GM23338 (cell line): ENCODE measurements at regions not wholly inside any gene's neighbourhood (a gene's known extent, or its start where the extent isn't known, plus 50 kb on each side); places are given as distances from the start of the nearest gene placed in this dataset.

Experiments
- ATAC-seq: fragments of 200-7000 bp; cut with Tn5 transposase; 3 replicates; pipeline ENCODE4 v1.9.1; 2020
- DNase-seq: peaks from one replicate; pipeline ENCODE4 v3.0.0-alpha.2; 2015; ENCODE audit warnings: low spot score
- H2AFZ ChIP-seq: fragments of 200-600 bp; sonication (generic); 2 replicates; pipeline ENCODE4 v1.8.0; 2016; ENCODE audit warnings: antibody characterized with exemption, mild to moderate bottlenecking, moderate library complexity
- H3F3A ChIP-seq: fragments of 200-600 bp; sonication (generic); replicated peaks from 2 replicates; pipeline ENCODE4 v1.8.0; 2017; ENCODE audit warnings: antibody characterized with exemption, mixed run types, low read depth
- H3K27ac ChIP-seq: fragments of 200-600 bp; sonication (generic); 2 replicates; pipeline ENCODE4 v1.6.1; 2016; ENCODE audit warnings: low read depth
- H3K27me3 ChIP-seq: fragments of 200-600 bp; sonication (generic); 2 replicates; pipeline ENCODE4 v1.8.0; 2016; ENCODE audit warnings: mild to moderate bottlenecking, mixed run types, moderate library complexity; ENCODE audit not compliant: insufficient read depth
- H3K36me3 ChIP-seq: fragments of 200-600 bp; sonication (generic); 2 replicates; pipeline ENCODE4 v1.8.0; 2016; ENCODE audit warnings: mild to moderate bottlenecking; ENCODE audit not compliant: insufficient read depth
- H3K4me1 ChIP-seq: fragments of 200-600 bp; sonication (generic); 2 replicates; pipeline ENCODE4 v1.8.0; 2016; ENCODE audit warnings: mild to moderate bottlenecking, moderate library complexity; ENCODE audit not compliant: insufficient read depth
- H3K4me2 ChIP-seq: fragments of 200-600 bp; sonication (generic); 2 replicates; pipeline ENCODE4 v1.7.1; 2017; ENCODE audit warnings: mixed run types
- H3K4me3 ChIP-seq: fragments of 200-600 bp; sonication (generic); 2 replicates; pipeline ENCODE4 v1.6.1; 2016; ENCODE audit warnings: mixed run types
- H3K79me2 ChIP-seq: fragments of 200-600 bp; sonication (generic); replicated peaks from 2 replicates; pipeline ENCODE4 v1.8.0; 2017; ENCODE audit warnings: mild to moderate bottlenecking; ENCODE audit not compliant: insufficient read depth
- H3K9me2 ChIP-seq: fragments of 200-600 bp; sonication (generic); 2 replicates; pipeline ENCODE4 v1.8.0; 2017; ENCODE audit not compliant: insufficient read depth
- H4K20me1 ChIP-seq: fragments of 200-600 bp; sonication (generic); replicated peaks from 2 replicates; pipeline ENCODE4 v1.8.0; 2017; ENCODE audit warnings: mild to moderate bottlenecking; ENCODE audit not compliant: insufficient read depth
- H3K27ac Mint-ChIP-seq: 2 replicates; pipeline ENCODE4 v1.8.0; 2020; ENCODE audit warnings: inconsistent platforms, mild to moderate bottlenecking, moderate library complexity, mixed read lengths
- H3K27me3 Mint-ChIP-seq: 3 replicates; pipeline ENCODE4 v1.8.0; 2022; ENCODE audit warnings: low read depth, mild to moderate bottlenecking, moderate library complexity, mixed read lengths, inconsistent platforms; ENCODE audit not compliant: insufficient read depth, poor library complexity
- H3K36me3 Mint-ChIP-seq: 3 replicates; pipeline ENCODE4 v1.8.0; 2021; ENCODE audit warnings: low read depth, mild to moderate bottlenecking, inconsistent platforms, moderate library complexity, mixed read lengths
- H3K4me1 Mint-ChIP-seq: 3 replicates; pipeline ENCODE4 v1.8.0; 2020; ENCODE audit warnings: mild to moderate bottlenecking, inconsistent platforms, mixed read lengths
- H3K4me3 Mint-ChIP-seq: 3 replicates; pipeline ENCODE4 v1.8.0; 2021; ENCODE audit warnings: moderate library complexity, mild to moderate bottlenecking, inconsistent platforms, mixed read lengths
- H3K9me3 Mint-ChIP-seq: 3 replicates; pipeline ENCODE4 v1.8.0; 2020; ENCODE audit warnings: moderate library complexity, mild to moderate bottlenecking, inconsistent platforms, mixed read lengths
- CREB1 ChIP-seq: fragments of 250-450 bp; sonication (Bioruptor Pico); IDR thresholded peaks from 2 replicates; pipeline ENCODE4 v1.5.0; 2020; ENCODE audit warnings: low read depth, mild to moderate bottlenecking, moderate library complexity
- EZH2phosphoT487 ChIP-seq: fragments of 200-600 bp; sonication (generic); IDR thresholded peaks from one replicate; pipeline ENCODE4 v1.8.1; 2018; ENCODE audit warnings: antibody characterized with exemption; ENCODE audit not compliant: unreplicated experiment
- JUNB ChIP-seq: IDR thresholded peaks from one replicate; pipeline ENCODE4 v1.6.1; 2016; ENCODE audit warnings: antibody characterized with exemption; ENCODE audit not compliant: unreplicated experiment
- NANOG ChIP-seq: IDR thresholded peaks from 2 replicates; pipeline ENCODE4 v1.6.1; 2016; ENCODE audit warnings: antibody characterized with exemption, borderline replicate concordance
- ZNF114 ChIP-seq: fragments of 250-450 bp; sonication (Bioruptor Pico); IDR thresholded peaks from 2 replicates; pipeline ENCODE4 v1.5.0; 2020; ENCODE audit warnings: mild to moderate bottlenecking, moderate library complexity
- ZNF331 ChIP-seq: fragments of 250-450 bp; sonication (Bioruptor Pico); IDR thresholded peaks from 2 replicates; pipeline ENCODE4 v1.5.0; 2020; ENCODE audit warnings: low read depth, mild to moderate bottlenecking, moderate library complexity
- TF ChIP-seq, protein P1 (sequence below), 2 experiments: fragments of 200-600 bp in 1 of 2; sonication (generic) in 1 of 2; conservative IDR thresholded peaks; 2 replicates each; pipeline versions ENCODE4 v1.5.1 to v1.6.1; 2016 to 2017; ENCODE audit warnings: antibody characterized with exemption in 2 of 2, low read depth in 2 of 2, mild to moderate bottlenecking in 2 of 2, moderate library complexity in 1 of 2
- TF ChIP-seq, protein P2 (sequence below): IDR thresholded peaks from one replicate; pipeline ENCODE4 v1.6.1; 2018; ENCODE audit warnings: antibody characterized with exemption; ENCODE audit not compliant: unreplicated experiment
- TF ChIP-seq, protein P3 (sequence below): fragments of 250-450 bp; sonication (Bioruptor Pico); IDR thresholded peaks from 2 replicates; pipeline ENCODE4 v1.5.0; 2020; ENCODE audit warnings: mild to moderate bottlenecking, moderate library complexity
- TF ChIP-seq, protein P4 (sequence below): IDR thresholded peaks from 2 replicates; pipeline ENCODE4 v1.6.1; 2016; ENCODE audit warnings: antibody characterized with exemption

DNA sequence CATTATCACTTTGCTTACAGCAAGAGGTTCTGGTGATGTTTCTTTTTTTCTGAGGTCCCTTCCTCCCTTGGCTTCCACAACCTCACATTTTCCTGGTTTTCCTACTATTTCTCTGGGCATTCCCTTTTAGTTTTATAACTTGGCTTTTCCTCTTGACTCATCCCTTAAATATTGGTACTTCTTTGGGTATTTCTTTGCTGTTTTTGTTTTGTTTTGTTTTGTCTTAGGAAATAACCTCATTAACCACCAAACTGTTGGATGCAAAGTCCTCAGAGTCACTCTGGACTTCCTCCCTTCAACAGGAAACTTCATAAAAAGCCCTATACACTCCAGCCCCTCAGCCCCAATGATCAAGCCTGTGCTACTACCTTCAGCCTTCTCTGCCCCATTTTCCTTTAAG, 211.1 kb downstream of the DUSP10 start:
- no peak for DNase-seq
- H3K9me2 ChIP-seq, result no peaks in the 10 kb centered on the region
- Mint-ChIP-seq H3K9me3 (no peaks in the 10 kb centered on the region), H3K27ac (no peak overlapping the region), H3K36me3 (no peaks in the 10 kb centered on the region), H3K4me1 (no peaks in the 10 kb centered on the region), H3K27me3 (no peaks in the 10 kb centered on the region), H3K4me3 (no peak overlapping the region)
- no peaks in the 10 kb centered on the region for H3K79me2 ChIP-seq
- no peak overlapping the region for H2AFZ ChIP-seq
- H3F3A ChIP-seq, result no peaks in the 10 kb centered on the region
- TF ChIP-seq, protein P1, sequence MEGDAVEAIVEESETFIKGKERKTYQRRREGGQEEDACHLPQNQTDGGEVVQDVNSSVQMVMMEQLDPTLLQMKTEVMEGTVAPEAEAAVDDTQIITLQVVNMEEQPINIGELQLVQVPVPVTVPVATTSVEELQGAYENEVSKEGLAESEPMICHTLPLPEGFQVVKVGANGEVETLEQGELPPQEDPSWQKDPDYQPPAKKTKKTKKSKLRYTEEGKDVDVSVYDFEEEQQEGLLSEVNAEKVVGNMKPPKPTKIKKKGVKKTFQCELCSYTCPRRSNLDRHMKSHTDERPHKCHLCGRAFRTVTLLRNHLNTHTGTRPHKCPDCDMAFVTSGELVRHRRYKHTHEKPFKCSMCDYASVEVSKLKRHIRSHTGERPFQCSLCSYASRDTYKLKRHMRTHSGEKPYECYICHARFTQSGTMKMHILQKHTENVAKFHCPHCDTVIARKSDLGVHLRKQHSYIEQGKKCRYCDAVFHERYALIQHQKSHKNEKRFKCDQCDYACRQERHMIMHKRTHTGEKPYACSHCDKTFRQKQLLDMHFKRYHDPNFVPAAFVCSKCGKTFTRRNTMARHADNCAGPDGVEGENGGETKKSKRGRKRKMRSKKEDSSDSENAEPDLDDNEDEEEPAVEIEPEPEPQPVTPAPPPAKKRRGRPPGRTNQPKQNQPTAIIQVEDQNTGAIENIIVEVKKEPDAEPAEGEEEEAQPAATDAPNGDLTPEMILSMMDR (conservative IDR thresholded peaks at IDR 0.05; ENCODE audit: low read depth in 2 of 2), result no peak
- TF ChIP-seq EZH2phosphoT487 (no peak), NANOG (no peak), JUNB (no peak), ZNF114 (CRISPR knock-in tag) (no peak), CREB1 (CRISPR knock-in tag) (no peak), ZNF331 (CRISPR knock-in tag) (no peak)
- TF ChIP-seq, protein P2, sequence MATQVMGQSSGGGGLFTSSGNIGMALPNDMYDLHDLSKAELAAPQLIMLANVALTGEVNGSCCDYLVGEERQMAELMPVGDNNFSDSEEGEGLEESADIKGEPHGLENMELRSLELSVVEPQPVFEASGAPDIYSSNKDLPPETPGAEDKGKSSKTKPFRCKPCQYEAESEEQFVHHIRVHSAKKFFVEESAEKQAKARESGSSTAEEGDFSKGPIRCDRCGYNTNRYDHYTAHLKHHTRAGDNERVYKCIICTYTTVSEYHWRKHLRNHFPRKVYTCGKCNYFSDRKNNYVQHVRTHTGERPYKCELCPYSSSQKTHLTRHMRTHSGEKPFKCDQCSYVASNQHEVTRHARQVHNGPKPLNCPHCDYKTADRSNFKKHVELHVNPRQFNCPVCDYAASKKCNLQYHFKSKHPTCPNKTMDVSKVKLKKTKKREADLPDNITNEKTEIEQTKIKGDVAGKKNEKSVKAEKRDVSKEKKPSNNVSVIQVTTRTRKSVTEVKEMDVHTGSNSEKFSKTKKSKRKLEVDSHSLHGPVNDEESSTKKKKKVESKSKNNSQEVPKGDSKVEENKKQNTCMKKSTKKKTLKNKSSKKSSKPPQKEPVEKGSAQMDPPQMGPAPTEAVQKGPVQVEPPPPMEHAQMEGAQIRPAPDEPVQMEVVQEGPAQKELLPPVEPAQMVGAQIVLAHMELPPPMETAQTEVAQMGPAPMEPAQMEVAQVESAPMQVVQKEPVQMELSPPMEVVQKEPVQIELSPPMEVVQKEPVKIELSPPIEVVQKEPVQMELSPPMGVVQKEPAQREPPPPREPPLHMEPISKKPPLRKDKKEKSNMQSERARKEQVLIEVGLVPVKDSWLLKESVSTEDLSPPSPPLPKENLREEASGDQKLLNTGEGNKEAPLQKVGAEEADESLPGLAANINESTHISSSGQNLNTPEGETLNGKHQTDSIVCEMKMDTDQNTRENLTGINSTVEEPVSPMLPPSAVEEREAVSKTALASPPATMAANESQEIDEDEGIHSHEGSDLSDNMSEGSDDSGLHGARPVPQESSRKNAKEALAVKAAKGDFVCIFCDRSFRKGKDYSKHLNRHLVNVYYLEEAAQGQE, result no peak
- TF ChIP-seq, protein P3, sequence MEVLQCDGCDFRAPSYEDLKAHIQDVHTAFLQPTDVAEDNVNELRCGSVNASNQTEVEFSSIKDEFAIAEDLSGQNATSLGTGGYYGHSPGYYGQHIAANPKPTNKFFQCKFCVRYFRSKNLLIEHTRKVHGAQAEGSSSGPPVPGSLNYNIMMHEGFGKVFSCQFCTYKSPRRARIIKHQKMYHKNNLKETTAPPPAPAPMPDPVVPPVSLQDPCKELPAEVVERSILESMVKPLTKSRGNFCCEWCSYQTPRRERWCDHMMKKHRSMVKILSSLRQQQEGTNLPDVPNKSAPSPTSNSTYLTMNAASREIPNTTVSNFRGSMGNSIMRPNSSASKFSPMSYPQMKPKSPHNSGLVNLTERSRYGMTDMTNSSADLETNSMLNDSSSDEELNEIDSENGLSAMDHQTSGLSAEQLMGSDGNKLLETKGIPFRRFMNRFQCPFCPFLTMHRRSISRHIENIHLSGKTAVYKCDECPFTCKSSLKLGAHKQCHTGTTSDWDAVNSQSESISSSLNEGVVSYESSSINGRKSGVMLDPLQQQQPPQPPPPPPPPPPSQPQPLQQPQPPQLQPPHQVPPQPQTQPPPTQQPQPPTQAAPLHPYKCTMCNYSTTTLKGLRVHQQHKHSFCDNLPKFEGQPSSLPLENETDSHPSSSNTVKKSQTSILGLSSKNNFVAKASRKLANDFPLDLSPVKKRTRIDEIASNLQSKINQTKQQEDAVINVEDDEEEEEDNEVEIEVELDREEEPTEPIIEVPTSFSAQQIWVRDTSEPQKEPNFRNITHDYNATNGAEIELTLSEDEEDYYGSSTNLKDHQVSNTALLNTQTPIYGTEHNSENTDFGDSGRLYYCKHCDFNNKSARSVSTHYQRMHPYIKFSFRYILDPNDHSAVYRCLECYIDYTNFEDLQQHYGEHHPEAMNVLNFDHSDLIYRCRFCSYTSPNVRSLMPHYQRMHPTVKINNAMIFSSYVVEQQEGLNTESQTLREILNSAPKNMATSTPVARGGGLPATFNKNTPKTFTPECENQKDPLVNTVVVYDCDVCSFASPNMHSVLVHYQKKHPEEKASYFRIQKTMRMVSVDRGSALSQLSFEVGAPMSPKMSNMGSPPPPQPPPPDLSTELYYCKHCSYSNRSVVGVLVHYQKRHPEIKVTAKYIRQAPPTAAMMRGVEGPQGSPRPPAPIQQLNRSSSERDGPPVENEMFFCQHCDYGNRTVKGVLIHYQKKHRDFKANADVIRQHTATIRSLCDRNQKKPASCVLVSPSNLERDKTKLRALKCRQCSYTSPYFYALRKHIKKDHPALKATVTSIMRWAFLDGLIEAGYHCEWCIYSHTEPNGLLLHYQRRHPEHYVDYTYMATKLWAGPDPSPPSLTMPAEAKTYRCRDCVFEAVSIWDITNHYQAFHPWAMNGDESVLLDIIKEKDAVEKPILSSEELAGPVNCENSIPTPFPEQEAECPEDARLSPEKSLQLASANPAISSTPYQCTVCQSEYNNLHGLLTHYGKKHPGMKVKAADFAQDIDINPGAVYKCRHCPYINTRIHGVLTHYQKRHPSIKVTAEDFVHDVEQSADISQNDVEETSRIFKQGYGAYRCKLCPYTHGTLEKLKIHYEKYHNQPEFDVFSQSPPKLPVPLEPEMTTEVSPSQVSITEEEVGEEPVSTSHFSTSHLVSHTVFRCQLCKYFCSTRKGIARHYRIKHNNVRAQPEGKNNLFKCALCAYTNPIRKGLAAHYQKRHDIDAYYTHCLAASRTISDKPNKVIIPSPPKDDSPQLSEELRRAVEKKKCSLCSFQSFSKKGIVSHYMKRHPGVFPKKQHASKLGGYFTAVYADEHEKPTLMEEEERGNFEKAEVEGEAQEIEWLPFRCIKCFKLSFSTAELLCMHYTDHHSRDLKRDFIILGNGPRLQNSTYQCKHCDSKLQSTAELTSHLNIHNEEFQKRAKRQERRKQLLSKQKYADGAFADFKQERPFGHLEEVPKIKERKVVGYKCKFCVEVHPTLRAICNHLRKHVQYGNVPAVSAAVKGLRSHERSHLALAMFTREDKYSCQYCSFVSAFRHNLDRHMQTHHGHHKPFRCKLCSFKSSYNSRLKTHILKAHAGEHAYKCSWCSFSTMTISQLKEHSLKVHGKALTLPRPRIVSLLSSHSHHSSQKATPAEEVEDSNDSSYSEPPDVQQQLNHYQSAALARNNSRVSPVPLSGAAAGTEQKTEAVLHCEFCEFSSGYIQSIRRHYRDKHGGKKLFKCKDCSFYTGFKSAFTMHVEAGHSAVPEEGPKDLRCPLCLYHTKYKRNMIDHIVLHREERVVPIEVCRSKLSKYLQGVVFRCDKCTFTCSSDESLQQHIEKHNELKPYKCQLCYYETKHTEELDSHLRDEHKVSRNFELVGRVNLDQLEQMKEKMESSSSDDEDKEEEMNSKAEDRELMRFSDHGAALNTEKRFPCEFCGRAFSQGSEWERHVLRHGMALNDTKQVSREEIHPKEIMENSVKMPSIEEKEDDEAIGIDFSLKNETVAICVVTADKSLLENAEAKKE (CRISPR knock-in tag), result no peak
- TF ChIP-seq, protein P4, sequence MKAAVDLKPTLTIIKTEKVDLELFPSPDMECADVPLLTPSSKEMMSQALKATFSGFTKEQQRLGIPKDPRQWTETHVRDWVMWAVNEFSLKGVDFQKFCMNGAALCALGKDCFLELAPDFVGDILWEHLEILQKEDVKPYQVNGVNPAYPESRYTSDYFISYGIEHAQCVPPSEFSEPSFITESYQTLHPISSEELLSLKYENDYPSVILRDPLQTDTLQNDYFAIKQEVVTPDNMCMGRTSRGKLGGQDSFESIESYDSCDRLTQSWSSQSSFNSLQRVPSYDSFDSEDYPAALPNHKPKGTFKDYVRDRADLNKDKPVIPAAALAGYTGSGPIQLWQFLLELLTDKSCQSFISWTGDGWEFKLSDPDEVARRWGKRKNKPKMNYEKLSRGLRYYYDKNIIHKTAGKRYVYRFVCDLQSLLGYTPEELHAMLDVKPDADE, result no peak
- no peak overlapping the region for H3K27ac ChIP-seq
- no peak overlapping the region for H3K4me3 ChIP-seq
- H3K4me1 ChIP-seq, result no peaks in the 10 kb centered on the region
- no peaks in the 10 kb centered on the region for H4K20me1 ChIP-seq
- H3K36me3 ChIP-seq, result no peaks in the 10 kb centered on the region
- ATAC-seq, result no peak
- H3K4me2 ChIP-seq, result no peak overlapping the region
- H3K27me3 ChIP-seq, result no peaks in the 10 kb centered on the region
